Upper lobe of right lung (tissue), 1 donor: ENCODE measurements at regions not wholly inside any gene's neighbourhood (a gene's known extent, or its start where the extent isn't known, plus 50 kb on each side); places are given as distances from the start of the nearest gene placed in this dataset.

Experiments used
- ATAC-seq: fragments of 200-7000 bp; cut with Tn5 transposase; one replicate; pipeline ENCODE4 v1.9.1; 2020; ENCODE audit warnings: mild to moderate bottlenecking, moderate library complexity
- DNase-seq: peaks from one replicate; pipeline ENCODE4 v3.0.0-alpha.2; 2020
- H3K27ac ChIP-seq: fragments of 200-600 bp; one replicate; pipeline ENCODE4 v1.8.0; 2022
- H3K27me3 ChIP-seq: fragments of 200-600 bp; one replicate; pipeline ENCODE4 v1.8.0; 2022; ENCODE audit warnings: mild to moderate bottlenecking
- H3K36me3 ChIP-seq: fragments of 200-600 bp; one replicate; pipeline ENCODE4 v1.8.0; 2022
- H3K4me1 ChIP-seq: fragments of 200-600 bp; one replicate; pipeline ENCODE4 v1.8.0; 2022
- H3K4me3 ChIP-seq: fragments of 200-600 bp; one replicate; pipeline ENCODE4 v1.8.0; 2022; ENCODE audit warnings: mild to moderate bottlenecking
- H3K9me3 ChIP-seq: fragments of 200-600 bp; one replicate; pipeline ENCODE4 v1.8.0; 2022
- CTCF ChIP-seq: fragments of 200-600 bp; IDR thresholded peaks from one replicate; pipeline ENCODE4 v1.8.0; 2022; ENCODE audit warnings: antibody characterized with exemption
- intact Hi-C: fragments of 100-400 bp; cut with DNase I; formaldehyde crosslinking; loops from one replicate; pipeline ENCODE4 v1.11.0; 2022
- donor health status: DM: no; HTN: yes; CAD: no; lungs with severe emphysema.

GRCh38 chr1:230501849-230502248 lies 75.7 kb upstream of the PGBD5 start:
- no peak for TF ChIP-seq CTCF
- Histone ChIP-seq H3K9me3 (no peaks in the 10 kb centered on the region), H3K27me3 (no peaks in the 10 kb centered on the region), H3K27ac (no peak overlapping the region), H3K36me3 (no peaks in the 10 kb centered on the region), H3K4me1 (no peaks in the 10 kb centered on the region), H3K4me3 (no peak overlapping the region)
- ATAC-seq (peak; percentile 48), DNase-seq (no peak)
- intact Hi-C loops = no loop called here

GRCh38 chr1:230501242-230501641 lies 75.1 kb upstream of the PGBD5 start:
- H3K27ac ChIP-seq = no peak overlapping the region
- ATAC-seq = no peak
- H3K9me3 ChIP-seq = no peaks in the 10 kb centered on the region
- intact Hi-C loops = no loop called here
- no peaks in the 10 kb centered on the region for H3K27me3 ChIP-seq
- TF ChIP-seq CTCF = no peak
- no peak for DNase-seq
- no peaks in the 10 kb centered on the region for H3K4me1 ChIP-seq
- H3K36me3 ChIP-seq = no peaks in the 10 kb centered on the region
- no peak overlapping the region for H3K4me3 ChIP-seq

- no peak for TF ChIP-seq CTCF
- ATAC-seq = no peak
- no peak for DNase-seq
These were observed 73.9 kb upstream of the PGBD5 start for GRCh38 chr1:230500063-230500462.

GRCh38 chr1:230499496-230499895 lies 73.4 kb upstream of the PGBD5 start:
- no peaks in the 10 kb centered on the region for H3K9me3 ChIP-seq
- H3K4me3 ChIP-seq = no peak overlapping the region
- no peaks in the 10 kb centered on the region for H3K4me1 ChIP-seq
- H3K36me3 ChIP-seq = no peaks in the 10 kb centered on the region
- intact Hi-C loops = no loop called here
- no peak for TF ChIP-seq CTCF
- DNase-seq = no peak
- no peak for ATAC-seq
- no peak overlapping the region for H3K27ac ChIP-seq
- no peaks in the 10 kb centered on the region for H3K27me3 ChIP-seq

More at GRCh38 chr1:230500063-230500462, 73.9 kb upstream of the PGBD5 start:
- Histone ChIP-seq H3K4me3 (no peak overlapping the region), H3K27ac (no peak overlapping the region), H3K4me1 (no peaks in the 10 kb centered on the region), H3K36me3 (no peaks in the 10 kb centered on the region), H3K9me3 (no peaks in the 10 kb centered on the region), H3K27me3 (no peaks in the 10 kb centered on the region)
- intact Hi-C loops = no loop called here

- H3K27me3 ChIP-seq = no peaks in the 10 kb centered on the region
- H3K27ac ChIP-seq = no peak overlapping the region
- intact Hi-C loops = no loop called here
- no peaks in the 10 kb centered on the region for H3K4me1 ChIP-seq
- ATAC-seq = no peak
- no peaks in the 10 kb centered on the region for H3K36me3 ChIP-seq
- DNase-seq = no peak
- H3K9me3 ChIP-seq = no peaks in the 10 kb centered on the region
- TF ChIP-seq CTCF = no peak
- no peak overlapping the region for H3K4me3 ChIP-seq
These were observed 72.6 kb upstream of the PGBD5 start for GRCh38 chr1:230498704-230499103.

- TF ChIP-seq CTCF = no peak
- Histone ChIP-seq H3K4me3 (peak overlapping the region; percentile 20), H3K36me3 (no peaks in the 10 kb centered on the region), H3K4me1 (no peaks in the 10 kb centered on the region), H3K27ac (peak overlapping the region; percentile 47), H3K27me3 (no peaks in the 10 kb centered on the region), H3K9me3 (no peaks in the 10 kb centered on the region)
- intact Hi-C loops = no loop called here
- peak; percentile 39 for ATAC-seq
- DNase-seq = no peak
These were observed 70.3 kb upstream of the PGBD5 start for GRCh38 chr1:230496451-230496850.
